COR-L47 (cell line): ENCODE measurements at regions not wholly inside any gene's neighbourhood (a gene's known extent, or its start where the extent isn't known, plus 50 kb on each side); places are given as distances from the start of the nearest gene placed in this dataset.

Experiments used
- DNase-seq: peaks from one replicate; lab custom pipeline; 2025; lab: John Stamatoyannopoulos, UW

- peak; percentile 67 for DNase-seq
These were observed 241.8 kb downstream of the ARRDC4 start for GRCh38 chr15:98202256-98202655.

- no peak for DNase-seq
These were observed 243.6 kb downstream of the ARRDC4 start for GRCh38 chr15:98203872-98204660.

GRCh38 chr15:98207928-98208327, 247.4 kb downstream of the ARRDC4 start:
- no peak for DNase-seq

GRCh38 chr15:98213346-98213979, 253.0 kb downstream of the ARRDC4 start:
- DNase-seq: no peak

GRCh38 chr15:98216166-98216565, 255.7 kb downstream of the ARRDC4 start:
- no peak for DNase-seq

GRCh38 chr15:98217356-98217755, 256.9 kb downstream of the ARRDC4 start:
- DNase-seq: no peak

GRCh38 chr15:98221144-98221543, 260.6 kb downstream of the ARRDC4 start:
- no peak for DNase-seq

- no peak for DNase-seq
These were observed 261.1 kb downstream of the ARRDC4 start for GRCh38 chr15:98221577-98221976.

- no peak for DNase-seq
These were observed 265.6 kb downstream of the ARRDC4 start for GRCh38 chr15:98226149-98226548.

GRCh38 chr15:98226578-98226977, 266.1 kb downstream of the ARRDC4 start:
- no peak for DNase-seq

GRCh38 chr15:98228846-98229245, 268.3 kb downstream of the ARRDC4 start:
- no peak for DNase-seq

GRCh38 chr15:98230975-98231374, 270.5 kb downstream of the ARRDC4 start:
- DNase-seq: no peak

- no peak for DNase-seq
These were observed 271.4 kb downstream of the ARRDC4 start for GRCh38 chr15:98231696-98232440.

GRCh38 chr15:98232761-98233160, 272.3 kb downstream of the ARRDC4 start:
- no peak for DNase-seq

- no peak for DNase-seq
These were observed 273.4 kb downstream of the ARRDC4 start for GRCh38 chr15:98233873-98234272.

GRCh38 chr15:98240303-98240702, 279.8 kb downstream of the ARRDC4 start:
- no peak for DNase-seq

- DNase-seq: no peak
These were observed 280.6 kb downstream of the ARRDC4 start for GRCh38 chr15:98241032-98241554.

GRCh38 chr15:98257290-98257689, 296.8 kb downstream of the ARRDC4 start:
- no peak for DNase-seq

GRCh38 chr15:98263787-98264186, 303.3 kb downstream of the ARRDC4 start:
- DNase-seq: no peak

- no peak for DNase-seq
These were observed 305.8 kb downstream of the ARRDC4 start for GRCh38 chr15:98266295-98266694.

GRCh38 chr15:98268163-98268562, 307.7 kb downstream of the ARRDC4 start:
- no peak for DNase-seq

GRCh38 chr15:98272625-98273024, 312.1 kb downstream of the ARRDC4 start:
- DNase-seq: no peak

GRCh38 chr15:98276018-98276417, 315.5 kb downstream of the ARRDC4 start:
- no peak for DNase-seq
